MM.1S (cell line): ENCODE measurements at regions not wholly inside any gene's neighbourhood (a gene's known extent, or its start where the extent isn't known, plus 50 kb on each side); places are given as distances from the start of the nearest gene placed in this dataset.

Experiments used
- DNase-seq: peaks from one replicate; pipeline ENCODE4 v3.0.0-alpha.2; 2015
- H2AFZ ChIP-seq: fragments of 300-600 bp; sonication (generic); 2 replicates; pipeline ENCODE4 v1.6.0; 2016; ENCODE audit warnings: antibody characterized with exemption, low read length
- H3F3A ChIP-seq: fragments of 300-600 bp; sonication (generic); 2 replicates; pipeline ENCODE4 v1.6.1; 2016; ENCODE audit warnings: mild to moderate bottlenecking, antibody characterized with exemption, low read length, moderate library complexity, mixed read lengths; ENCODE audit not compliant: insufficient read depth
- H3K27ac ChIP-seq: fragments of 300-600 bp; sonication (generic); 2 replicates; pipeline ENCODE4 v1.5.1; 2016; ENCODE audit warnings: mild to moderate bottlenecking, low read length
- H3K27me3 ChIP-seq: fragments of 300-600 bp; sonication (generic); replicated peaks from 2 replicates; pipeline ENCODE4 v1.6.0; 2016; ENCODE audit warnings: low read length; ENCODE audit not compliant: insufficient read depth
- H3K36me3 ChIP-seq: fragments of 300-600 bp; sonication (generic); replicated peaks from 2 replicates; pipeline ENCODE4 v1.6.1; 2016; ENCODE audit warnings: mild to moderate bottlenecking, low read length, mixed read lengths; ENCODE audit not compliant: insufficient read depth
- H3K4me1 ChIP-seq: fragments of 300-600 bp; sonication (generic); 2 replicates; pipeline ENCODE4 v1.6.1; 2016; ENCODE audit warnings: low read length, mixed read lengths
- H3K4me2 ChIP-seq: fragments of 300-600 bp; sonication (generic); 2 replicates; pipeline ENCODE4 v1.6.0; 2016; ENCODE audit warnings: low read depth, low read length
- H3K4me3 ChIP-seq: fragments of 300-600 bp; sonication (generic); 2 replicates; pipeline ENCODE4 v1.5.1; 2016; ENCODE audit warnings: low read length, mixed read lengths
- H3K79me2 ChIP-seq: fragments of 300-600 bp; sonication (generic); 2 replicates; pipeline ENCODE4 v1.6.1; 2016; ENCODE audit warnings: mixed run types, low read length, mixed read lengths
- H3K9ac ChIP-seq: fragments of 300-600 bp; sonication (generic); 2 replicates; pipeline ENCODE4 v1.6.1; 2016; ENCODE audit warnings: low read length, mixed read lengths
- H3K9me2 ChIP-seq: fragments of 300-600 bp; sonication (generic); replicated peaks from 2 replicates; pipeline ENCODE4 v1.6.1; 2016; ENCODE audit warnings: mild to moderate bottlenecking, low read length, mixed read lengths; ENCODE audit not compliant: insufficient read depth
- H3K9me3 ChIP-seq: fragments of 300-600 bp; sonication (generic); replicated peaks from 2 replicates; pipeline ENCODE4 v1.6.1; 2016; ENCODE audit warnings: mild to moderate bottlenecking, low read length, mixed read lengths; ENCODE audit not compliant: insufficient read depth
- H4K20me1 ChIP-seq: fragments of 300-600 bp; sonication (generic); 2 replicates; pipeline ENCODE4 v1.6.1; 2016; ENCODE audit warnings: mild to moderate bottlenecking, low read length, moderate library complexity, mixed read lengths; ENCODE audit not compliant: insufficient read depth
- EZH2 ChIP-seq: fragments of 300-600 bp; sonication (generic); optimal IDR thresholded peaks from 2 replicates; pipeline ENCODE3; 2017; ENCODE audit warnings: low read depth, mild to moderate bottlenecking, antibody characterized with exemption, low read length, mixed read lengths
- EZH2phosphoT487 ChIP-seq: fragments of 300-600 bp; sonication (generic); IDR thresholded peaks from 2 replicates; pipeline ENCODE4 v1.6.1; 2018; ENCODE audit warnings: antibody characterized with exemption, low read length
- TF ChIP-seq, protein P1 (sequence below): fragments of 300-600 bp; sonication (generic); IDR thresholded peaks from 2 replicates; pipeline ENCODE4 v1.5.1; 2016; ENCODE audit warnings: antibody characterized with exemption, low read length, mixed read lengths

DNA sequence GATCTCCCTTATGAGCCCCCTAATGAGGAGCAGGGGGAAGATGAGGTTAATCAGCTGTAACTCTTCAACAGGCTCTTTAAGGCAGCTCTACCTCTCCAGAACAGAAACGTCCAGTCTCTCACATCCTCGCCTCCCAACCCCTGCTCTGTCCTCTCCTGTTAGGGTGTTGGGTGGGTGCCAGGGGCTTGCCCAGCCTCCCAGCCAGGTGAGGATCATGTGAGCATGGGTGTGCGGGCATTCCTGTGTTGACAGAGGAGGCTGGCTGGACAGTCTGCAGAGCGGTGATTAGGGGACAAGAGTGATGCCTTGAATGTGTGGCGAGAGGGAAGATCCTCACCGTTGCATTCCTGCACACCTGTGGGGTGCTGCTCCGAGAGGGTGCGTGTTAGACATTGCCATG, 51.7 kb downstream of the CCDC180 start:
- Histone ChIP-seq H3K36me3 (no peaks in the 10 kb centered on the region), H3K4me2 (peak overlapping the region; percentile 37; the same call in 1 of the 2 replicates), H3K9ac (no peak overlapping the region), H3K79me2 (no peaks in the 10 kb centered on the region), H3K27me3 (no peaks in the 10 kb centered on the region), H3K27ac (no peak overlapping the region), H3F3A (peaks cover 16% of the 10 kb centered on the region; the same call in 1 of the 2 replicates), H4K20me1 (no peaks in the 10 kb centered on the region), H3K4me1 (peaks cover 34% of the 10 kb centered on the region), H2AFZ (no peak overlapping the region), H3K9me3 (no peaks in the 10 kb centered on the region), H3K9me2 (no peaks in the 10 kb centered on the region), H3K4me3 (no peak overlapping the region)
- TF ChIP-seq, protein P1, sequence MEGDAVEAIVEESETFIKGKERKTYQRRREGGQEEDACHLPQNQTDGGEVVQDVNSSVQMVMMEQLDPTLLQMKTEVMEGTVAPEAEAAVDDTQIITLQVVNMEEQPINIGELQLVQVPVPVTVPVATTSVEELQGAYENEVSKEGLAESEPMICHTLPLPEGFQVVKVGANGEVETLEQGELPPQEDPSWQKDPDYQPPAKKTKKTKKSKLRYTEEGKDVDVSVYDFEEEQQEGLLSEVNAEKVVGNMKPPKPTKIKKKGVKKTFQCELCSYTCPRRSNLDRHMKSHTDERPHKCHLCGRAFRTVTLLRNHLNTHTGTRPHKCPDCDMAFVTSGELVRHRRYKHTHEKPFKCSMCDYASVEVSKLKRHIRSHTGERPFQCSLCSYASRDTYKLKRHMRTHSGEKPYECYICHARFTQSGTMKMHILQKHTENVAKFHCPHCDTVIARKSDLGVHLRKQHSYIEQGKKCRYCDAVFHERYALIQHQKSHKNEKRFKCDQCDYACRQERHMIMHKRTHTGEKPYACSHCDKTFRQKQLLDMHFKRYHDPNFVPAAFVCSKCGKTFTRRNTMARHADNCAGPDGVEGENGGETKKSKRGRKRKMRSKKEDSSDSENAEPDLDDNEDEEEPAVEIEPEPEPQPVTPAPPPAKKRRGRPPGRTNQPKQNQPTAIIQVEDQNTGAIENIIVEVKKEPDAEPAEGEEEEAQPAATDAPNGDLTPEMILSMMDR, result no peak
- TF ChIP-seq EZH2, result no peak
- TF ChIP-seq EZH2phosphoT487, result no peak
- DNase-seq, result no peak
